DOHH2 (cell line): ENCODE measurements at regions not wholly inside any gene's neighbourhood (a gene's known extent, or its start where the extent isn't known, plus 50 kb on each side); places are given as distances from the start of the nearest gene placed in this dataset.

Source experiments
- EZH2phosphoT487 ChIP-seq: fragments of 200-600 bp; sonication (generic); IDR thresholded peaks from 2 replicates; pipeline ENCODE4 v1.6.1; 2017; ENCODE audit warnings: borderline replicate concordance, mild to moderate bottlenecking, antibody characterized with exemption, low read length, moderate library complexity, mixed read lengths
- TF ChIP-seq, protein P1 (sequence below): fragments of 200-600 bp; sonication (generic); IDR thresholded peaks from one replicate; pipeline ENCODE4 v1.5.1; 2014; ENCODE audit warnings: antibody characterized with exemption, mild to moderate bottlenecking, low read depth, low read length; ENCODE audit not compliant: poor library complexity, severe bottlenecking

DNA sequence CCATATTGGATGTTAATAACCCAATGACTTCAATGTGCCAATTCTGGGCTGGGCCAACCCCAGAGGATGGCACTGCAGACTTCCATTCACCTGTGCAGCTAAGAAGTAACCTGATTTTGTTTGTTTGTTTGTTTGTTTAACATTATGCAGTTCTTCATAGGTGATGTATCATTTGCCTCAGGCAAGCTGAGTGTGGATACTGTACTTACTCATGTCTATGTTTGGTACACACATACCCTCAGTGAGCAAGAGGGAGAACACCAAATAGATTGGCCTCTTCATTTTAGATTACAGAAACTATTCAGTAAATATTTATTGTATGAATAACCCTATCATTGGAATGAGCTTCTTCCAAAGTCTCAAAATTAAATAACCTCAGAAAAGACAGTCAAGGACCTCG lies 180.2 kb upstream of the SMC2 start:
- TF ChIP-seq, protein P1, sequence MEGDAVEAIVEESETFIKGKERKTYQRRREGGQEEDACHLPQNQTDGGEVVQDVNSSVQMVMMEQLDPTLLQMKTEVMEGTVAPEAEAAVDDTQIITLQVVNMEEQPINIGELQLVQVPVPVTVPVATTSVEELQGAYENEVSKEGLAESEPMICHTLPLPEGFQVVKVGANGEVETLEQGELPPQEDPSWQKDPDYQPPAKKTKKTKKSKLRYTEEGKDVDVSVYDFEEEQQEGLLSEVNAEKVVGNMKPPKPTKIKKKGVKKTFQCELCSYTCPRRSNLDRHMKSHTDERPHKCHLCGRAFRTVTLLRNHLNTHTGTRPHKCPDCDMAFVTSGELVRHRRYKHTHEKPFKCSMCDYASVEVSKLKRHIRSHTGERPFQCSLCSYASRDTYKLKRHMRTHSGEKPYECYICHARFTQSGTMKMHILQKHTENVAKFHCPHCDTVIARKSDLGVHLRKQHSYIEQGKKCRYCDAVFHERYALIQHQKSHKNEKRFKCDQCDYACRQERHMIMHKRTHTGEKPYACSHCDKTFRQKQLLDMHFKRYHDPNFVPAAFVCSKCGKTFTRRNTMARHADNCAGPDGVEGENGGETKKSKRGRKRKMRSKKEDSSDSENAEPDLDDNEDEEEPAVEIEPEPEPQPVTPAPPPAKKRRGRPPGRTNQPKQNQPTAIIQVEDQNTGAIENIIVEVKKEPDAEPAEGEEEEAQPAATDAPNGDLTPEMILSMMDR = no peak
- no peak for TF ChIP-seq EZH2phosphoT487
